ENCODE measurements at regions not wholly inside any gene's neighbourhood (a gene's known extent, or its start where the extent isn't known, plus 50 kb on each side); places are given as distances from the start of the nearest gene placed in this dataset.

GRCh38 chr15:91407269-91407889, 307.3 kb downstream of the SV2B start:
- no peak for DNase-seq (ENCODE audit: extremely low spot score, unreplicated experiment)
- Mint-ChIP-seq H3K9me3 (no peaks in the 10 kb centered on the region), H3K27me3 (no peaks in the 10 kb centered on the region), H3K4me1 (ENCODE audit: unreplicated experiment) (no peaks in the 10 kb centered on the region), H3K27ac (no peak overlapping the region), H3K4me3 (no peak overlapping the region), H3K36me3 (no peaks in the 10 kb centered on the region)
- TF ChIP-seq CTCF (conservative IDR thresholded peaks at IDR 0.05): no peak

DNA sequence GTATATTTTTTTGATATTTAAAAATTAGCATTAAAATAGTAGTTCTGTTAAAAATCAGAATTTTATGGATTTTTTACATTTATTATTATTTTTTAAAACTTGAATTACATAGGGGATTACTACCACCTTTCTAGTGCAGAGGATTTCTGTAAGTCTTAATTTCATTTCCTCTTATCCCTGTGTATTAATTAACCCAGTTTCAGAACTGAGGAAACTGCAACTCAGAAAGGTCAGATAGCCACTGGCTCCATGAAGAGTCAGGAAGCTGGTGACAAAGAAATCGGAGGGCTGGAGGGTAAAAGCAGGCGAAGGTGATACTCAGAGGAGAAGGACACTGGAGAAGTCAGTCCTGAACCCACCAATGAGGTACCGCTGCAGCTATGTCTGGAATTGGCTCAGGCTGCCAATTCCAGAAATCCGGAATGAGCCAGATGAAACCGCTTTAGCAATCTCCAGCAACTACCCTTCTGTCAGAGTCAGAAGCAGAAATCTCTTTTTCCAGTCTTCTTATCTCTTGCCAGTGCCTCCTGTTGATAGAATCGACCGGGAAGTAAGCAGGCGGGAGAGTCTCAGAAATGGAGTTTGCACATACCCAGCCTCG, 308.5 kb downstream of the SV2B start:
- Mint-ChIP-seq H3K4me3 (no peak overlapping the region), H3K27ac (no peak overlapping the region), H3K4me1 (ENCODE audit: unreplicated experiment) (no peaks in the 10 kb centered on the region), H3K36me3 (no peaks in the 10 kb centered on the region), H3K27me3 (no peaks in the 10 kb centered on the region), H3K9me3 (no peaks in the 10 kb centered on the region)
- no peak for TF ChIP-seq CTCF (conservative IDR thresholded peaks at IDR 0.05)
- no peak for DNase-seq (ENCODE audit: extremely low spot score, unreplicated experiment)

- TF ChIP-seq CTCF (conservative IDR thresholded peaks at IDR 0.05): no peak
- no peaks in the 10 kb centered on the region for H3K9me3 Mint-ChIP-seq
- no peaks in the 10 kb centered on the region for H3K36me3 Mint-ChIP-seq
- no peaks in the 10 kb centered on the region for H3K4me1 Mint-ChIP-seq (ENCODE audit: unreplicated experiment)
- H3K27me3 Mint-ChIP-seq: no peaks in the 10 kb centered on the region
- no peak for DNase-seq (ENCODE audit: extremely low spot score, unreplicated experiment)
- H3K4me3 Mint-ChIP-seq: no peak overlapping the region
- H3K27ac Mint-ChIP-seq: no peak overlapping the region
Observed at GRCh38 chr15:91409387-91409786, 309.3 kb downstream of the SV2B start.

DNA sequence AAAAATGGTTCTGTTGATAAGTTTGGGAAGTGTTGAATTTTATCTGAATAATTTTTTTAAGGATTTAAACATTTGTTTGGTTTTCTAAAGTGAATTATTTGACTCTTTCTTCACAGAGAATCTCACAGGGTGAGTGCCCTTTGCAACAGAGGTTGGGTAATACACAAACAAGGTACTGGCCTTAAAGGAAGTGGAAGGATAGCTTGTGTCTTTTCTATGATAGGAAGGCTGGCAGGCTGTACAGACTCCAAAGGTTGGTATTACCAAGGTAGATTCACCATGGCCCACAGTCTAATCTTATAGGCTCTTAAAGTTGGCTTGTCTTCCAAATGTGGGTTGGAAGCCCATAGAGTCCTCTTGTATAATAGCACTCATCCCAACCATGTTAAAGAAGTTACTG, 311.5 kb downstream of the SV2B start:
- TF ChIP-seq CTCF (conservative IDR thresholded peaks at IDR 0.05): no peak
- no peaks in the 10 kb centered on the region for H3K4me1 Mint-ChIP-seq (ENCODE audit: unreplicated experiment)
- H3K27me3 Mint-ChIP-seq: peaks cover 5% of the 10 kb centered on the region
- H3K9me3 Mint-ChIP-seq: no peaks in the 10 kb centered on the region
- no peak overlapping the region for H3K27ac Mint-ChIP-seq
- no peaks in the 10 kb centered on the region for H3K36me3 Mint-ChIP-seq
- DNase-seq (ENCODE audit: extremely low spot score, unreplicated experiment): no peak
- H3K4me3 Mint-ChIP-seq: no peak overlapping the region

GRCh38 chr15:91412138-91412928, 312.3 kb downstream of the SV2B start:
- no peaks in the 10 kb centered on the region for H3K36me3 Mint-ChIP-seq
- H3K4me3 Mint-ChIP-seq: no peak overlapping the region
- TF ChIP-seq CTCF (conservative IDR thresholded peaks at IDR 0.05): no peak
- H3K27me3 Mint-ChIP-seq: peaks cover 5% of the 10 kb centered on the region
- DNase-seq (ENCODE audit: extremely low spot score, unreplicated experiment): no peak
- no peaks in the 10 kb centered on the region for H3K4me1 Mint-ChIP-seq (ENCODE audit: unreplicated experiment)
- H3K27ac Mint-ChIP-seq: no peak overlapping the region
- no peaks in the 10 kb centered on the region for H3K9me3 Mint-ChIP-seq
